ENCODE measurements at regions not wholly inside any gene's neighbourhood (a gene's known extent, or its start where the extent isn't known, plus 50 kb on each side); places are given as distances from the start of the nearest gene placed in this dataset.

GRCh38 chr4:161222889-161223288, 940.9 kb downstream of the FSTL5 start:
- no peak for DNase-seq

GRCh38 chr4:161208564-161208963, 955.2 kb downstream of the FSTL5 start:
- no peak for DNase-seq

DNA sequence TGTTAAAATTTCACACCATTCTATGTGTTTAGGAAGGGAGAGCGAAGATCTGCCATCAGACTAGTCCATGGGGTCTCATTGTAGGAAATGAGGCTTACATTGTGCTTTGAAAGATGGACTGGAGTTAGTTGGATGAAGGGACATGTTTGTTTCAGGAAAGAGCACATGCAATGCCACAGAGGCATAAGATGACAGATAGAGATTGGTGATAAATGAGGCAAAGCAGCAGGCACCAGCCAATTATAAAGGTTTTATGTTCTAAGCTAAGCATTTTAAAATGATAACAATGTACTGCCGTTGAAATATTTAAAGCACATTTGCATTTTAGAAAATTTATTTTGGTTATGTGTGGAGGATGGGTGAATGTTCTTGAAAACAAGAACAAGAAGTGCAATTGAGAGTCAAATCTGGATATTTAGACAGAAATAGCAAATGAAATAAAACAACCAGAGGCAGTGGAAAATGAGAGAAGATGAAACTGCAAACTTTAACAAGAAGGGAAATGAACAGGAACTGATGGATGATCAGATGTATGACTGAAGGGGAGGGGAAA, 957.2 kb downstream of the FSTL5 start:
- no peak for DNase-seq

DNA sequence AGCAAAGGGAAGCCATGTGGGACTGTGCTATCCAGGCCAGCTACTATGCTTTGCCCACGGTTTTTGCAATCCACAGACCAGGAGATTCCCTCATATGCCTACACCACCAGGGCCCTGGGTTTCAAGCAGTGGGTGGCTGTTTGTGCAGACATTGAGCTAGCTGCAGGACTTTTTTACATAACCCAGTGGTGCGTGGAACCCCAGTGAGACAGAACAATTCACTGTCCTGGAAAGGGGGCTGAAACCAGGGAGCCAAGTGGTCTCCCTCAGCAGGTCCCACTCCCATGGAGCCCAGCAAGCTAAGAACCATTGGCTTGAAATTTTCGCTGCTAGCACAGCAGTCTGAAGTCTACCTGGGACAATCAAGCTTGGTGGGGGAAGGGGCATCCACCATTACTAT, 959.9 kb downstream of the FSTL5 start:
- DNase-seq = no peak

- DNase-seq = no peak
Measured at GRCh38 chr4:161197912-161198311, 965.9 kb downstream of the FSTL5 start.

DNA sequence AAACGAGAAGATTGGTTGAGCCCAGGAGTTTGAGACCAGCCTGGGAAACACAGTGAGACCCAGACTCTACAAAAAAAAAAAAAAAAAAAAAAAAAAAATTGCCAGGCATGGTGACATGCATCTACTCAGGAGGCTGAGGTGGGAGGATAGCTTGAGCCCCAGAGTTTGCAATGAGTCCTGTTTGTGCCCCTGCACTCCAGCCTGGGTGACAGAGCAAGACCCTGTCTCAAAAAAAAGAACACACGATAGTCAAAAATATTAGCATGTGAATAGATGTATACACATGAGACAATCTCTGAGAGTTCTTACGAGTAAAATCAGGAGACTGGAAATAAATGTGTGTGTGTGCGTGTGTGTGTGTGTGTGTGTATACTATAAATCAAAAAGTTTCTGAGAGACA, 966.3 kb downstream of the FSTL5 start:
- no peak for DNase-seq

DNA sequence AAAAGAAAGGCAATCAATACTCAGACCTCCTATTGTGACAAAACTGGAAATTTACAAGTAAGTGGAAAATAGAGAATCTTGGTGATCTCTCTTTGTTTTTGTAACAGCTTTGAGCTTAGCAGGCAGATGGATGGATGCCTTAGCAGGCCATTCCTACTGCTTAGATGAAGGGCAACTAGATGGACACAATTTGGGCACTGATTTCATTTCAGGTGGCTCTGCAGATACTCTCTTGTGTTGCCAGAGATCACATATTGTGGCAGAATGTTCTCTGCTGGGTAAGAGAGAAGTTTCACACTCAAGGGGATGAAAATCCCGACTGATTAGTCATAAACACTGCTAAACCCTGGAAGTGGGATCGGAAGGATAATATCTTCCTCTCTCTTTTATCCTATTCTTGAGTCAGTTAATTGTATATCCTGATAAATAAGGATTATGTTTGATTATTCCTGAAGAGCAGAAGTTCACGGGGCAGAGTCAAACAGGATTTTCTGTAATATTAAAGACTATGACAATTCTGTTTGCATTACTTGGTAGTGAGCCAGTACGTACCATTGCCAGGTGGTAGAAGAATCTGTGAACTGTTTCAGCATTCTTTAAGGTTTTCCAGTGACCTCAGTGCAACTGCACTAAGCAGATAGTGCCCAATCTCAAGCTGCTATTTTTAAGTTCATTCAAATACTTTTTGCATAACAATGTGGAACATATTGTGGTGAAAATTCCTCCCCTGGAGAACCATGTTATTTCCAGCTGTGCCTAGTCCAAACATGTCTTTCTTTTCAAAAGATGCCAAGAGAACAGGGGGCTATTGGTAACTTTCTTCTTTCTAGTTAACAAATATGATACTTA, 974.3 kb downstream of the FSTL5 start:
- peak; percentile 23 for DNase-seq

DNA sequence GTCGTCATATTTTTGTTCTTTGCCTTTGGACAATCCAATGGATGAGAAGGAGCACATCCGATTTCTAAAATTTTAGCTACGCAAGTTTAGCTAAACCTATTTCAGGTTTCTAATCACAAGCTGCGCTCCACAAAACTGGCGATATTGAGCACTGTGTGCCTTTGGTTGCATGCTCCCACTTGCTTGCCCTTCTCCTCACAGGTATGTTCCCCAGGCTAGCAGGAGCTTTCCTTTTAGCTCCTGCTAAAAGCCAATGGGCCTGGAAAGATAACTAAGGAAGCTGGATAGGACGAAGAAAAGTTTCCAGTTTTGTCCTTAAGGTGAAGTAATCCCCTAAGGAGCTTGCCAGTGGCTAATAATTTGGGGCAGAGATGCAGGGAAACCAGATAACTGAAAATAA, 975.2 kb downstream of the FSTL5 start:
- no peak for DNase-seq

DNA sequence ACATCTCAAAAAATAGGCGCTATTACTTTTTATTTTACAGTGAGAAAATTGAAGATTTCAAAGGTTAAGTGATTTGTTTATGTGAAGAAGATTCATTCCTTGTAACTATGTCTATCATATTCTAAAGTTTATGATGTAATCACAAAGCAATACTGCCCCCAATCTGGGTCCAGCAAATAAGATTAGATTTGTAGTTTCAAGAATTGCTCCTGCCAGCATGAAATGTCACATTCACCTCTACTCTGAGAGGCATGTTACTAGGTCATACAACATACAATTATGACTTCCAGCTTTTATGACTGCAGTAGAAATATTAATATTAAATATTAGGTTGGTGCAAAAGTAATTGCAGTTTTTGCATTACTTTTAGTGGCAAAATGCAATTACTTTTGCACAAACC, 976.2 kb downstream of the FSTL5 start:
- no peak for DNase-seq

GRCh38 chr4:161186750-161187149, 977.0 kb downstream of the FSTL5 start:
- DNase-seq = no peak

DNA sequence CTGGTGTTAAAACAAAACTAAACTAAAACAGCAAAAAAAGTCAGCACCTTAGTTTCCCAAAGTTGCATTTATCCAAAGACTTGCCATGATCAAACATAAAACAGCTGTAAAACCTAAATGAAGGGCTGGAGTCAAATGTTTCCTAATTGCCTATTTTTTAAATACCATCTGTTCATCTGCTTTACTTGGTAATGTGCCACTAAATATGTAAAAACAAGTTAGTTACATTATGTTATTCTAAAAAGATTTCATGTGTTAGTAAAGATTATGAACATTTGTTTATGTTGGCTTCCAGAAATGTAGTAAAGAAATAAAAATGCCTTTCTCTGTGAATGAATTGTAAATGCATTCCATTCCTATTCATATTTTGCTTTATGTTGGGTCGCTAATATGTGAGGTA, 977.8 kb downstream of the FSTL5 start:
- DNase-seq = peak; percentile 29

- no peak for DNase-seq
Measured at GRCh38 chr4:161183729-161184128, 980.1 kb downstream of the FSTL5 start.

GRCh38 chr4:161182913-161183312, 980.9 kb downstream of the FSTL5 start:
- DNase-seq = no peak

GRCh38 chr4:161178310-161178709, 985.5 kb downstream of the FSTL5 start:
- DNase-seq = no peak

DNA sequence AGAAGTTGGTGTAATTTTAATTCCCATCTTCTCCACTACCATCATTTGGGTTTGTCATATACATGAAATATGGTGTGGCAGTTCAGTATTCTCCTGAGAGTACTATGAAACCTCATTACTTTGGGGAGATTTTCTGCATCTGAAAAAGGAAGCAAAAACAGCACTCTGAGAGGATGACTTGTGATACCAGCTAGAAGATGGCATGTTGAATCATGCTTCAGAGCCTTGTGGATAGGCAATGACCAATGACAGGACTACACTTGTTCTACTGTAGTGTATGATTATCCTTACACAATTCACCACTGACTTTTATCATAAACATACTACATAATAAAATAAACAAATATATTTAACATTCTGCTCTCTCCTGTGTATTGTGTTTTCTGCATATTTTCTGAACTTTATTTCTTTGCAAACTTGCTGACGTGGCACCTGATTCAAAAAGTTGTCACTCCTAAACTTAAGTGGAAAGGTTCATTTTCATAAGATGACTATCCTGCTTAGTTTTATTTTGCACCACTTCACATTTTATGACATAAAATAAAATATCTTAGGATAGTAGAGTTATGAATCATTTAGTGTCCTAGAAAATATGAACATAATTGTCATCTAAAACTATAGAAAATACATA, 991.3 kb downstream of the FSTL5 start:
- no peak for DNase-seq

GRCh38 chr4:161167539-161167938, 996.3 kb downstream of the FSTL5 start:
- no peak for DNase-seq

- DNase-seq = no peak
Measured at GRCh38 chr4:161160718-161161117, 1003.1 kb downstream of the FSTL5 start.

DNA sequence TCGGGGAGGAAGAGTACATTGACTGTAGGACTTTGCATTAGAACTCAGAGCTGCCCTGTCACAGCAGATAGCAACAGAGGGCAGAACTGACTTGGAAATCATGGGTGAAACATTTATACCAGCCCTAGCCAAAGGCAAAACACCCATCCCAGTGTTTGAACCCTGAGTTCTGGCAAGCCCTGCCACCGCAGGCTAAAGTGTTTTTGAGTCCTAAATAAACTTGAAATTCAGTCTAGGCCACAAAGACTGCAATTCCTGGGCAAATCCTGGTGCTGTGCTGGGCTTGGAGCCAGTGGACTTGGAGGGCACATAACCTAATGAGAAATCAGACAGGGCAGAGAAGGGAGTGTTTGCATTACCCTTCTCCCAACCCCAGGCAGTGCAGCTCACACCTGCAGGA, 1015.7 kb downstream of the FSTL5 start:
- DNase-seq = no peak

DNA sequence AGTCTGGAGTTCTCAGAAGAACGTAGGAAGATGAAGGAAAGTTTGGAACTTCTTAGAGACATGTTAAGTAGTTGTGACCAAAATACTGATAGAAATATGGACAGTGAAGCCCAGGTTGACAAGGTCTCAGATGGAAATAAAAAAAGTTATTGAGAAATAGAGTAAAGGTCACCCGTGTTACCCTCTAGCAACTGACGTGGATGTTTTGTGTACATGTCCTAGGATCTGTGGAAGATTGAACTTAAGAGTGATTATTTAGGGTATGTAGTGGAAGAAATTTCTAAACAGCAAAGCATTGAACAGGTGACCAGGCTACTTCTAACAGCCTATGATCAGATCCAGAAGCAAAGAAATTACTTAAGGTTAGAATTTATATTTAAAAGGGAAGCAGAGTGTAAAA, 1020.4 kb downstream of the FSTL5 start:
- no peak for DNase-seq

DNA sequence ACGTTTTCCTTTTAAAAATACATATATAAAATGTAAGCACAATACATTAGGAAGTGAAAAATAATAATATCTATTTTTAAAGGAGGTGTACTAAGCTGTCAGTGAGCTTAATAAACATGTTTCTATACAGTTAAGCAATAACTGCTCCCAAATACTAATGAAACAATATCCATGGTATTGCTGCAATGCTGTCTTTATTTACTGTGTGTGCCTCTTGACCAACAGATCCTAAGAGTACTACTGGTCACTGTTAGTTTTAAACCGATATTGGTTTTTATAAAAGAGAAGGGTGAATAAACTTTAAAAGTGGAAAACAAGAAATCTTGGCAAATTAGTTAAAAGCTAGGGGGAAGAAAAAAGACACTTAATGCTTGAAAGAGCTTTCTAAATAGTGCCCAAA, 1029.0 kb downstream of the FSTL5 start:
- no peak for DNase-seq

GRCh38 chr4:161133586-161134276, 1030.1 kb downstream of the FSTL5 start:
- no peak for DNase-seq

GRCh38 chr4:161132715-161133425, 1030.9 kb downstream of the FSTL5 start:
- DNase-seq = no peak
